ENCODE measurements at regions not wholly inside any gene's neighbourhood (a gene's known extent, or its start where the extent isn't known, plus 50 kb on each side); places are given as distances from the start of the nearest gene placed in this dataset.

DNA sequence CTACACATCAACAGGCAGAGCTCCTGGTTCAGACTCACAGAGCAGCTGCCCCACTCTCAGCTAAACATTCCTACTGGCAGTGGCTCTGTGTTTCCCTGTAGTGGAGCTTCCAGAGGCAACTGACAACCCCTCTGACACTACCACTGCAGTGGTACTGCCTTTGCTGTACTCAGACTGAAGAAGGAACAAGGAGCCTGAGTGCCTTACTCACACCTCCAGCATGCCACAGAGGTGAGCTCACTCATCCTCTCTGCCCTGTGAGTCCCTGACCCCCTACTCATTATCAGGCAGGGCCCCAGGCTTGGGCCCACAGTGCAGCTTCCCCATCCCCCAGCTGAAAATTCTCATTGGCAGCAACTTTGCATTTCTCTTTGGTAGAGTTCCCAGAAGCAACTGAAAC, 240.5 kb upstream of the POF1B start:
- TF ChIP-seq POLR2A (IDR thresholded peaks at IDR 0.05; ENCODE audit: borderline replicate concordance, extremely low read depth, insufficient read depth, insufficient read length), result no peak
- TF ChIP-seq, protein P1, sequence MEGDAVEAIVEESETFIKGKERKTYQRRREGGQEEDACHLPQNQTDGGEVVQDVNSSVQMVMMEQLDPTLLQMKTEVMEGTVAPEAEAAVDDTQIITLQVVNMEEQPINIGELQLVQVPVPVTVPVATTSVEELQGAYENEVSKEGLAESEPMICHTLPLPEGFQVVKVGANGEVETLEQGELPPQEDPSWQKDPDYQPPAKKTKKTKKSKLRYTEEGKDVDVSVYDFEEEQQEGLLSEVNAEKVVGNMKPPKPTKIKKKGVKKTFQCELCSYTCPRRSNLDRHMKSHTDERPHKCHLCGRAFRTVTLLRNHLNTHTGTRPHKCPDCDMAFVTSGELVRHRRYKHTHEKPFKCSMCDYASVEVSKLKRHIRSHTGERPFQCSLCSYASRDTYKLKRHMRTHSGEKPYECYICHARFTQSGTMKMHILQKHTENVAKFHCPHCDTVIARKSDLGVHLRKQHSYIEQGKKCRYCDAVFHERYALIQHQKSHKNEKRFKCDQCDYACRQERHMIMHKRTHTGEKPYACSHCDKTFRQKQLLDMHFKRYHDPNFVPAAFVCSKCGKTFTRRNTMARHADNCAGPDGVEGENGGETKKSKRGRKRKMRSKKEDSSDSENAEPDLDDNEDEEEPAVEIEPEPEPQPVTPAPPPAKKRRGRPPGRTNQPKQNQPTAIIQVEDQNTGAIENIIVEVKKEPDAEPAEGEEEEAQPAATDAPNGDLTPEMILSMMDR (IDR thresholded peaks at IDR 0.05 in 2 of 3, conservative IDR thresholded peaks at IDR 0.05 in 1 of 3; ENCODE audit: borderline replicate concordance in 1 of 3, insufficient read depth in 1 of 3, low read depth in 2 of 3, low read length in 2 of 3), result no peak
- TF ChIP-seq YY1 (IDR thresholded peaks at IDR 0.05; ENCODE audit: extremely low read depth, insufficient replicate concordance, low read depth, low read length), result no peak
- no peak for TF ChIP-seq EZH2 (IDR thresholded peaks at IDR 0.05)
- TF ChIP-seq ZNF274 (IDR thresholded peaks at IDR 0.05; ENCODE audit: low read depth, low read length), result no peak
- TF ChIP-seq, protein P2, sequence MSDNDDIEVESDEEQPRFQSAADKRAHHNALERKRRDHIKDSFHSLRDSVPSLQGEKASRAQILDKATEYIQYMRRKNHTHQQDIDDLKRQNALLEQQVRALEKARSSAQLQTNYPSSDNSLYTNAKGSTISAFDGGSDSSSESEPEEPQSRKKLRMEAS (IDR thresholded peaks at IDR 0.05), result no peak
- TF ChIP-seq EZH2phosphoT487 (IDR thresholded peaks at IDR 0.05; ENCODE audit: borderline replicate concordance), result no peak
- no peak for TF ChIP-seq RAD21 (IDR thresholded peaks at IDR 0.05; ENCODE audit: low read depth)
- no peak for TF ChIP-seq TCF7L2 (IDR thresholded peaks at IDR 0.05; ENCODE audit: borderline replicate concordance, extremely low read depth, insufficient read depth, insufficient read length)
- no peak for TF ChIP-seq FOSL1 (IDR thresholded peaks at IDR 0.05; ENCODE audit: low read depth)
- TF ChIP-seq JUND (IDR thresholded peaks at IDR 0.05), result no peak
